ENCODE measurements at regions not wholly inside any gene's neighbourhood (a gene's known extent, or its start where the extent isn't known, plus 50 kb on each side); places are given as distances from the start of the nearest gene placed in this dataset.

- in situ Hi-C loops (cut with HindIII; ENCODE audit: low pct_unique_long_range_greater_than_20kb, low sequenced_read_pairs): no loop called here
- no peak for DNase-seq (ENCODE audit: low read depth)
Observed at GRCh38 chr17:15119968-15120367, 145.2 kb downstream of the PMP22 start.

GRCh38 chr17:15117239-15117638 lies 147.9 kb downstream of the PMP22 start:
- in situ Hi-C loops (cut with HindIII; ENCODE audit: low pct_unique_long_range_greater_than_20kb, low sequenced_read_pairs): no loop called here

GRCh38 chr17:15112846-15113617 lies 152.1 kb downstream of the PMP22 start:
- DNase-seq (ENCODE audit: low read depth): no peak
- in situ Hi-C loops (cut with HindIII; ENCODE audit: low pct_unique_long_range_greater_than_20kb, low sequenced_read_pairs): no loop called here

More at GRCh38 chr17:15117239-15117638, 147.9 kb downstream of the PMP22 start:
- DNase-seq (ENCODE audit: low read depth): no peak

- DNase-seq (ENCODE audit: low read depth): no peak
- in situ Hi-C loops (cut with HindIII; ENCODE audit: low pct_unique_long_range_greater_than_20kb, low sequenced_read_pairs): no loop called here
Observed at GRCh38 chr17:15109608-15110007, 155.5 kb downstream of the PMP22 start.

- in situ Hi-C loops (cut with HindIII; ENCODE audit: low pct_unique_long_range_greater_than_20kb, low sequenced_read_pairs): no loop called here
Observed at GRCh38 chr17:15108992-15109391, 156.1 kb downstream of the PMP22 start.

DNA sequence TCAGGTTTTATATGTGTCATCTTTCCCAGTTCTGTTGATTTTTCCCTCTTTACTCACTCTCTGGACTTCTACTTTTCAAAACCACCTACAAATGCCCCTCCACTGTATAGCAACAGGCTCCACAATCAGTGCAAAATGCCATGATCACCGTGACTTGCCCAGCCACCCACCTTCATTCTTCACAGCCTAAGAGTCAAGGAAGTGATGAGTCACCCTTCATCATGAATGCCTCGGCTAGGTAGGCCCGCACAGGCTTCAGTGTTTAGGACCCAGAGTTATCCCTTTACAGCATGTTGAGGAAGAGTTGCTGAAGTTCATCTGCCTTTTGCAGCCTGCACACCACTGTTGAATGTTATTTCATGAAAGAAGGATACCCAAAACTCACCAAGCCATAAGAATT lies 158.6 kb downstream of the PMP22 start:
- peak; percentile 41 for DNase-seq (ENCODE audit: low read depth)

More at GRCh38 chr17:15108992-15109391, 156.1 kb downstream of the PMP22 start:
- DNase-seq (ENCODE audit: low read depth): no peak

GRCh38 chr17:15103785-15104184 lies 161.3 kb downstream of the PMP22 start:
- no peak for DNase-seq (ENCODE audit: low read depth)
- in situ Hi-C loops (cut with HindIII; ENCODE audit: low pct_unique_long_range_greater_than_20kb, low sequenced_read_pairs): no loop called here

More for the DNA sequence above, 158.6 kb downstream of the PMP22 start:
- in situ Hi-C loops (cut with HindIII; ENCODE audit: low pct_unique_long_range_greater_than_20kb, low sequenced_read_pairs): no loop called here

DNA sequence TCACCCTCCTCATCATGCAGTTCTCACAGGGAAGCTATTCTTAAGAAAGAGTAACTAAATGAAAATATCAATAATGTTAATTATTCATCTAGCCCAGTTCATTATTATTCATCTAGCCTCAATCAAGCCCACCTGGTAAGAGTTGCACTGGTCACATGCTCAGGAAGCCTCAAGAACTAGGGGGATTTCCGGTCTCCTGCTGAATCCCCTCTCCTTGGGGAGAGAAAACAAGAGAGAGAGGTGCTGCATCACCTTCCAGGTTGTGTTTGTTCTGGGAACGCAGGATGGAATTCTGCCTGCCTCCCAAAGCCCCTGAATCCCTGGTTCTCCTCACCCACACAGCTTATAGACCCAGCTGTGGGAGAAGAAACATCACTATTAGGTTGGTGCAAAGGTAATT lies 164.0 kb downstream of the PMP22 start:
- DNase-seq (ENCODE audit: low read depth): no peak
- in situ Hi-C loops (cut with HindIII; ENCODE audit: low pct_unique_long_range_greater_than_20kb, low sequenced_read_pairs): no loop called here

- in situ Hi-C loops (cut with HindIII; ENCODE audit: low pct_unique_long_range_greater_than_20kb, low sequenced_read_pairs): no loop called here
- DNase-seq (ENCODE audit: low read depth): no peak
Observed at GRCh38 chr17:15096511-15096910, 168.6 kb downstream of the PMP22 start.

GRCh38 chr17:15095935-15096334 lies 169.2 kb downstream of the PMP22 start:
- in situ Hi-C loops (cut with HindIII; ENCODE audit: low pct_unique_long_range_greater_than_20kb, low sequenced_read_pairs): no loop called here
- no peak for DNase-seq (ENCODE audit: low read depth)

GRCh38 chr17:15092762-15093161 lies 172.4 kb downstream of the PMP22 start:
- DNase-seq (ENCODE audit: low read depth): peak; percentile 3

DNA sequence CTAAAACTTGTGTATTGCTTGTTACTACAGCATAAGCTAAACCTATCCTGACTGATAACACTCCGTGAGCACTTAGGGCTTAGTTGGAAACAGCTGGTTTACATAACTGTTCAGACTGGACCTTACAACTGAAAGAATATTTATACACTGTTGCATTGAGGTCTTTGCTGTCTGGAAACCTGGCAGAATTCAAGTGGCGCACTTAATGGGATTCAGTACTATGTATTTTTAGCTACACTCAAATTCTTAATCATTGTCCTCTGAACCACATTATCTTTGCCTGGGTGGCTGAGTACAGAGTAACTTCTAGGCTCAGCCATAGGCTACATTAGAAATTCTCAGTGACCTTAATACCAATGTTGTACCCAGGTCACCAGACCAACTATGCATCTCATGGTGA lies 172.9 kb downstream of the PMP22 start:
- in situ Hi-C loops (cut with HindIII; ENCODE audit: low pct_unique_long_range_greater_than_20kb, low sequenced_read_pairs): no loop called here
- no peak for DNase-seq (ENCODE audit: low read depth)

More at GRCh38 chr17:15092762-15093161, 172.4 kb downstream of the PMP22 start:
- in situ Hi-C loops (cut with HindIII; ENCODE audit: low pct_unique_long_range_greater_than_20kb, low sequenced_read_pairs): no loop called here

DNA sequence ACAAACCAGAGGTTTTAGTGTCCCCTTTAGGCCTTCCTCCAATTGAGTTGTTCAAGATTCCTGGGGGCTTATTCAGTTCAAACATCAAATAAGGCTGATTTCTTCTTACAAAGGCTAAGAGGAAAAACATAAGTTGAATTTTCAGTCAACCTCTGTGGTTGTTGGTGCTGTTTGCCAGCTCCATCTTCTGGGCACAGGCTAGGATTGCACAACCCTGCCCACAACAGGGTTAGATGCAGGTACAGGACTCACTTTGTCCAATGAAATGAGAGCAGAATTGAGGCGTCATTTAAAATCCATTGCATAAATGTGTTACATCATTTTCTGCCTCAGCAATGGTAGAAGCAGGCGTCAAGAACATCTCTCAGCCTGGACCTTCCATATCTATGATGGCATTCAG lies 173.3 kb downstream of the PMP22 start:
- no peak for DNase-seq (ENCODE audit: low read depth)
- in situ Hi-C loops (cut with HindIII; ENCODE audit: low pct_unique_long_range_greater_than_20kb, low sequenced_read_pairs): no loop called here

- no peak for DNase-seq (ENCODE audit: low read depth)
- in situ Hi-C loops (cut with HindIII; ENCODE audit: low pct_unique_long_range_greater_than_20kb, low sequenced_read_pairs): no loop called here
Observed at GRCh38 chr17:15090533-15090932, 174.6 kb downstream of the PMP22 start.

DNA sequence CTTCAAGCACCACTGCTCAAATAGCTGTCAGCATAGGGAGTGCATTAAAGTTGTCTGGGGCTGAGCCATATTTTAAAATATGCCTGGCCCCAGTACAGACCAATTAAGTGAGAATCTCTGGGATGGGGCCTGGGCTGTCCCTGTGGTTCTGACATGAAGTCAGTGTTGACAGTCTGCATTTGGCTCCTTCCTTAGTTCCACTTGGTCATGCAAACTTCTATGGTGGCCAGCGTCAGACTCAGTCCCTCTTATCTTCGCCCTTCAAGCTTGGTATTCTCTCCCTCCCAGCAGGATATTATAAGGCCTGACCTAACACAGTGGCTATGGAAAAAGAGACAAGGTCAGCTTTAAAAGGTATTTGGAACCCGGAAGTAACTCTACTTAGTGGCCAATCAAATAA lies 177.2 kb downstream of the PMP22 start:
- DNase-seq (ENCODE audit: low read depth): no peak
- in situ Hi-C loops (cut with HindIII; ENCODE audit: low pct_unique_long_range_greater_than_20kb, low sequenced_read_pairs): no loop called here

DNA sequence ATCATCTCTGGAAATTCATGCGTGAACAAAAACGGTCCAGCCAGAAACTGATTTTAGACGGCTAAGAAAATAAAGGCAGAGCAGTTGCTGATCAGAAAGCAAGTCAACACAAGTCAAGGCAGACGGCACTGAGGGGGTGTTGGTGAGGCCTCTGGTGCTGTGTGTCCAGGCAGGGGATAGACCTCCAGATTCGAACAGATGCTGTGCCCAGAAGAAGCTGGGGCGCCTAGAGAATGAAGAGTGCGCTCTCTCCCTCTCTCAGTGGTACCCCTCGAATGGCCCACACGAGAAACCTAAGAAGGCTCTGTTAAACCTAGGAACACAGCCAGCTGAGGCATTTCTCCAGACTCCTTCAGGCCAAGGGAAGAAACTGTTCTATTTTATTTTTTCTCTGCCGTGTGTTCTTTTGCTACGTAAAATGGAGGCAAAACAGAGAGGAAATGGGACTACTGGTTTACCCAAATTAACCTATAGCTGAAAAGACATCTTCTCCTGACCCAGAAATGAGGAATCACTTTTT lies 178.3 kb downstream of the PMP22 start:
- DNase-seq (ENCODE audit: low read depth): no peak
- in situ Hi-C loops (cut with HindIII; ENCODE audit: low pct_unique_long_range_greater_than_20kb, low sequenced_read_pairs): no loop called here

DNA sequence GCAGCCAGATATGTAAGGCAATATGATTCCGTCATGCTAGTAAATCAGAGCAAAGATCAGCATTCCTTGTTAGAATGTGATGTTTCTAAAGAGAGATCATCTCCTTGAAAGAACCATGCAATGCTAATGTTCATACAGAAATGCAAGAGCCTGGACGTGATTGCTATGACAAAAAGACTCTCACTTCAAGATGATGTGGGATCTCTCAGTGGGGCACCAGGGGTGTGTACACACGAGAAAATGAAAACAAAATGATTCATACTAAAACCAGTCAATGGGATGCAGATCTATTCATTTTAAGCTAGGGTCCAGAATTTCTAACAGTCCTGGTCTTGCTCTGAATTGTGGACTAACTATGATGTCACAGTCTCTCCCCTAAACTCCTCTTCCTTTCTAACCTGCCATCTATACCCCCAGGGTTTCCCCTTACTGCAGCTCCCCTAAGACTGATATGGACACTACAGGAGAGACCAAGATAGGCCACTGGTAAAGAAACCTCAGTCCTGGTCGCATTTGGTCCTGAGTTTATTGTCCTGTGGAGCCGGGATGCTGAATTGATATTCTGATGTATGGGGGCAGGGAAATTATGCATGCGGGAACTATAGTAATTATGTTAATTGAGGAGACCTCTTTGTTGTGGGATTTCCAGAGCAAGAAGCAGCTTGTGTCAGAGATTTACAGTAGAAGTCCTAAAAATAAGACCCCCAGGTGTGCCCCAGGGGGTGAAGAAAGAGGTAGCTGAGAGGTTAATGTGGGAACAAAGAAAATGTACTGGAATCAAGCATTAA lies 179.0 kb downstream of the PMP22 start:
- in situ Hi-C loops (cut with HindIII; ENCODE audit: low pct_unique_long_range_greater_than_20kb, low sequenced_read_pairs): no loop called here
- DNase-seq (ENCODE audit: low read depth): no peak

DNA sequence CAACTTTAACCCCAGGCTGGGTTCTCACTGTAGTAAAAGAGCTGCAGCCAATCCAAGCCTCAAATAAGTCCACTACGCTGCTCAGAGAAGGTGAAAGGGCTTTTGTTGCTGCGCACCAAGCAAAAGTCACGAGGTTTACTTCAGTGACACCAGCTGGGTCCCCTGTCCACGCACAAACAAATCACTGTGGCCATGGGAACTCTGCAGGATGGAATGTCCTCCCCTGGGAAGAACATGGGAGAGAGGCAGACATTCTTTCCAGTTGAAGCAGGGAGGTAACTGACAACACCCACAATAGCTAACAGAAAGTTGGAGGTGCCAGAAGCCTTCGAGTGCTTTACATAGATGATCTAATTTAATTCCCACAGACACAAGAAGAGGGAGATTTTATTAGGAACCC lies 181.9 kb downstream of the PMP22 start:
- no peak for DNase-seq (ENCODE audit: low read depth)
- in situ Hi-C loops (cut with HindIII; ENCODE audit: low pct_unique_long_range_greater_than_20kb, low sequenced_read_pairs): no loop called here

- no peak for DNase-seq (ENCODE audit: low read depth)
- in situ Hi-C loops (cut with HindIII; ENCODE audit: low pct_unique_long_range_greater_than_20kb, low sequenced_read_pairs): no loop called here
Observed at GRCh38 chr17:15081008-15081407, 184.1 kb downstream of the PMP22 start.
